Right lobe of liver (tissue), 6 donors: ENCODE measurements at regions not wholly inside any gene's neighbourhood (a gene's known extent, or its start where the extent isn't known, plus 50 kb on each side); places are given as distances from the start of the nearest gene placed in this dataset.
A peak's percentile ranks its signal among the peaks of the same experiment; 100 is the strongest.

ENCODE experiments used
- ATAC-seq, 4 donors: fragments of 200-7000 bp; cut with Tn5 transposase; one replicate each; pipeline ENCODE4 v1.9.1; 2020; ENCODE audit warnings: mild to moderate bottlenecking in 4 of 4, moderate library complexity in 4 of 4
- DNase-seq, 3 donors: peaks; one replicate each; pipeline ENCODE4 v3.0.0-alpha.2; 2020
- H3K27ac ChIP-seq, 3 donors: fragments of 200-600 bp; one replicate each; pipeline ENCODE4 v1.8.0; 2022
- H3K27me3 ChIP-seq, 2 donors: fragments of 200-600 bp; one replicate each; pipeline ENCODE4 v1.8.0; 2022
- H3K36me3 ChIP-seq, 4 donors: fragments of 200-600 bp; sonication (generic) in 1 of 4; one replicate each; pipeline versions ENCODE4 v1.5.1 to v1.8.0; 2017 to 2022; ENCODE audit warnings: control low read depth in 1 of 4
- H3K4me1 ChIP-seq, 4 donors: fragments of 200-600 bp; sonication (generic) in 1 of 4; one replicate each; pipeline versions ENCODE4 v1.5.1 to v1.8.0; 2017 to 2022; ENCODE audit warnings: control low read depth in 1 of 4
- H3K4me3 ChIP-seq, 3 donors: fragments of 200-600 bp; one replicate each; pipeline ENCODE4 v1.8.0; 2022
- H3K9me3 ChIP-seq, 4 donors: fragments of 200-600 bp; sonication (generic) in 1 of 4; one replicate each; pipeline versions ENCODE4 v1.5.1 to v1.8.0; 2017 to 2022; ENCODE audit warnings: control low read depth in 1 of 4
- POLR2A ChIP-seq: fragments of 450-650 bp; IDR thresholded peaks from one replicate; pipeline ENCODE4 v1.6.1; 2017; ENCODE audit warnings: antibody characterized with exemption, mild to moderate bottlenecking
- WGBS: methylation state at CpG from one replicate; pipeline ENCODE4 v1.1.6; 2018; ENCODE audit warnings: low coverage, low lambda C conversion rate; ENCODE audit not compliant: insufficient coverage; ENCODE audit errors: missing lambda C conversion rate; 5-methylcytosine and 5-hydroxymethylcytosine counted together
- intact Hi-C, 2 donors: fragments of 100-400 bp; cut with DNase I; formaldehyde crosslinking; loops; one replicate each; pipeline versions ENCODE4 v1.11.2 to v1.14.1; 2022
- TF ChIP-seq, protein P1 (sequence below), 4 donors: fragments of 200-600 bp in 3 of 4; fragments of 450-650 bp in 1 of 4; IDR thresholded peaks; one replicate each; pipeline versions ENCODE4 v1.5.1 to v1.8.0; 2016 to 2022; ENCODE audit warnings: antibody characterized with exemption in 4 of 4, mild to moderate bottlenecking in 2 of 4
- donor health status: DM: no; HTN: yes; CAD: no.
- donor health status: DM: no; HTN: no; CAD: no.
- donor health status: DM: no; HTN: no; CAD: no.
- donor health status: DM: no; HTN: yes; CAD: no.
- donor health status: DM: no; HTN: yes; CAD: no.

- intact Hi-C loops = no loop called here
- Histone ChIP-seq H3K27me3 (no peaks in the 10 kb centered on the region), H3K4me3 (no peak overlapping the region), H3K36me3 (no peaks in the 10 kb centered on the region), H3K4me1 (no peaks in the 10 kb centered on the region), H3K9me3 (no peaks in the 10 kb centered on the region), H3K27ac (no peak overlapping the region)
- TF ChIP-seq, protein P1, sequence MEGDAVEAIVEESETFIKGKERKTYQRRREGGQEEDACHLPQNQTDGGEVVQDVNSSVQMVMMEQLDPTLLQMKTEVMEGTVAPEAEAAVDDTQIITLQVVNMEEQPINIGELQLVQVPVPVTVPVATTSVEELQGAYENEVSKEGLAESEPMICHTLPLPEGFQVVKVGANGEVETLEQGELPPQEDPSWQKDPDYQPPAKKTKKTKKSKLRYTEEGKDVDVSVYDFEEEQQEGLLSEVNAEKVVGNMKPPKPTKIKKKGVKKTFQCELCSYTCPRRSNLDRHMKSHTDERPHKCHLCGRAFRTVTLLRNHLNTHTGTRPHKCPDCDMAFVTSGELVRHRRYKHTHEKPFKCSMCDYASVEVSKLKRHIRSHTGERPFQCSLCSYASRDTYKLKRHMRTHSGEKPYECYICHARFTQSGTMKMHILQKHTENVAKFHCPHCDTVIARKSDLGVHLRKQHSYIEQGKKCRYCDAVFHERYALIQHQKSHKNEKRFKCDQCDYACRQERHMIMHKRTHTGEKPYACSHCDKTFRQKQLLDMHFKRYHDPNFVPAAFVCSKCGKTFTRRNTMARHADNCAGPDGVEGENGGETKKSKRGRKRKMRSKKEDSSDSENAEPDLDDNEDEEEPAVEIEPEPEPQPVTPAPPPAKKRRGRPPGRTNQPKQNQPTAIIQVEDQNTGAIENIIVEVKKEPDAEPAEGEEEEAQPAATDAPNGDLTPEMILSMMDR (IDR thresholded peaks at IDR 0.05) = no peak
- TF ChIP-seq POLR2A = no peak
- no peak for DNase-seq
- WGBS = 80% methylated on average over 1 of the region's 1 CpG
- ATAC-seq = no peak
Measured at GRCh38 chr15:37701230-37701629, 233.2 kb upstream of the TMCO5A start.

GRCh38 chr15:37709669-37710068 is 224.8 kb upstream of the TMCO5A start:
- WGBS = 22% methylated on average over 1 of the region's 1 CpG
- H3K36me3 ChIP-seq = no peaks in the 10 kb centered on the region
- H3K27ac ChIP-seq = no peak overlapping the region
- ATAC-seq (peak; percentile 50 to 84 (median 72)), DNase-seq (no peak)
- intact Hi-C loops = no loop called here
- H3K4me3 ChIP-seq = no peak overlapping the region
- H3K9me3 ChIP-seq = no peaks in the 10 kb centered on the region
- no peak for TF ChIP-seq POLR2A
- TF ChIP-seq, protein P1 (IDR thresholded peaks at IDR 0.05) = no peak
- H3K27me3 ChIP-seq = no peaks in the 10 kb centered on the region
- H3K4me1 ChIP-seq = peaks cover 0 to 9% (median 0%) of the 10 kb centered on the region in 4 donors

- H3K27me3 ChIP-seq = no peaks in the 10 kb centered on the region
- H3K4me1 ChIP-seq = no peaks in the 10 kb centered on the region
- WGBS = 71% methylated on average over 1 of the region's 1 CpG
- no peak overlapping the region for H3K4me3 ChIP-seq
- intact Hi-C loops = no loop called here
- no peak for TF ChIP-seq POLR2A
- TF ChIP-seq, protein P1 (IDR thresholded peaks at IDR 0.05) = no peak
- no peak for ATAC-seq
- DNase-seq = no peak
- no peaks in the 10 kb centered on the region for H3K36me3 ChIP-seq
- H3K27ac ChIP-seq = no peak overlapping the region
- H3K9me3 ChIP-seq = no peaks in the 10 kb centered on the region
Measured at GRCh38 chr15:37715101-37715500, 219.3 kb upstream of the TMCO5A start.

DNA sequence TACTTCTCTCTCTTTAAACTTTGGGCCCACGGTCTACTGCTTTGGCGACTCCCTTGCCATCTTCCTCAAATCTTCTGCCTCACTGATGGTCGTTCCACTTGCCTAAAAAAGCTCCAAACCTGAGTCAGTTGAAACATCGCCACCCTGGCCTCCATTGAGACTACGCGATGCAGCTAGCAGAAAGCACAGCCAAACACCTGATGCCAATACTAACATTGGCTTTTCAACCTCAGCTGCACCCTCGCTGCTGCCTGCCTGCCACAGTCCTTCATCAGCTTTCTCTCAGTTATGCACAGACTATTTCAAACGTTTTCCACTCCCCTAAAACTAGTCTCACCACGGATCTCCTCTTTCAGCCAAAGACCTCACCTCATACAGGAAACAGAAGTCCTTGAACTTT is 214.2 kb upstream of the TMCO5A start:
- Histone ChIP-seq H3K27ac (no peak overlapping the region), H3K4me3 (no peak overlapping the region), H3K36me3 (no peaks in the 10 kb centered on the region), H3K4me1 (no peaks in the 10 kb centered on the region), H3K9me3 (no peaks in the 10 kb centered on the region), H3K27me3 (no peaks in the 10 kb centered on the region)
- intact Hi-C loops = no loop called here
- TF ChIP-seq, protein P1 (IDR thresholded peaks at IDR 0.05) = no peak
- TF ChIP-seq POLR2A = no peak
- DNase-seq (no peak), ATAC-seq (no peak)
- WGBS = 61% methylated on average over 7 of the region's 9 CpGs

GRCh38 chr15:37731146-37731746 is 203.2 kb upstream of the TMCO5A start:
- no peak for DNase-seq
- TF ChIP-seq POLR2A = no peak
- TF ChIP-seq, protein P1 (IDR thresholded peaks at IDR 0.05) = no peak
- H3K36me3 ChIP-seq = peaks cover 0 to 2% (median 0%) of the 10 kb centered on the region in 4 donors
- no peaks in the 10 kb centered on the region for H3K27me3 ChIP-seq
- WGBS = 67% methylated on average over 5 of the region's 5 CpGs
- ATAC-seq = no peak
- H3K27ac ChIP-seq = no peak overlapping the region
- no peaks in the 10 kb centered on the region for H3K9me3 ChIP-seq
- intact Hi-C loops = no loop called here
- no peak overlapping the region for H3K4me3 ChIP-seq
- no peaks in the 10 kb centered on the region for H3K4me1 ChIP-seq
